Fibroblast of the aortic adventitia (primary cell): ENCODE measurements at regions not wholly inside any gene's neighbourhood (a gene's known extent, or its start where the extent isn't known, plus 50 kb on each side); places are given as distances from the start of the nearest gene placed in this dataset.

Experiments used
- DNase-seq: peaks from one replicate; pipeline ENCODE4 v3.0.0-alpha.2; 2010; ENCODE audit warnings: low read depth
- H3K4me3 ChIP-seq: 2 replicates; pipeline ENCODE4 v1.5.1; 2011; ENCODE audit warnings: low read depth, mild to moderate bottlenecking, control low read depth, low read length, moderate library complexity
- CTCF ChIP-seq: IDR thresholded peaks from 2 replicates; pipeline ENCODE4 v1.5.1; 2011; ENCODE audit warnings: mild to moderate bottlenecking, low read length, control low read depth, inconsistent platforms; ENCODE audit not compliant: insufficient read depth

GRCh38 chr2:6759689-6760088, 106.0 kb downstream of the CMPK2 start:
- no peak for TF ChIP-seq CTCF
- no peak for DNase-seq
- no peak overlapping the region for H3K4me3 ChIP-seq

- H3K4me3 ChIP-seq, result no peak overlapping the region
- DNase-seq, result no peak
- no peak for TF ChIP-seq CTCF
Measured at GRCh38 chr2:6760132-6760531, 105.6 kb downstream of the CMPK2 start.

- no peak for TF ChIP-seq CTCF
- DNase-seq, result no peak
- H3K4me3 ChIP-seq, result no peak overlapping the region
Measured at GRCh38 chr2:6764968-6765723, 100.6 kb downstream of the CMPK2 start.

GRCh38 chr2:6769346-6769745, 96.4 kb downstream of the CMPK2 start:
- H3K4me3 ChIP-seq, result no peak overlapping the region
- TF ChIP-seq CTCF, result no peak
- DNase-seq, result no peak

GRCh38 chr2:6770006-6770405, 95.7 kb downstream of the CMPK2 start:
- no peak overlapping the region for H3K4me3 ChIP-seq
- DNase-seq, result no peak
- no peak for TF ChIP-seq CTCF

- DNase-seq, result no peak
- no peak overlapping the region for H3K4me3 ChIP-seq
- no peak for TF ChIP-seq CTCF
Measured at GRCh38 chr2:6771634-6772611, 93.8 kb downstream of the CMPK2 start.
